K562 (cell line): ENCODE measurements at regions not wholly inside any gene's neighbourhood (a gene's known extent, or its start where the extent isn't known, plus 50 kb on each side); places are given as distances from the start of the nearest gene placed in this dataset.

Experiments used
- AFF4 ChIP-seq: sonication (generic); formaldehyde crosslinking; IDR thresholded peaks from 2 replicates; pipeline ENCODE4 v1.8.0; 2023; ENCODE audit warnings: mild to moderate bottlenecking, missing genetic modification reagents
- ELK3 ChIP-seq: fragments of 450-650 bp; formaldehyde crosslinking; IDR thresholded peaks from 2 replicates; pipeline ENCODE4 v1.4.0; 2020; ENCODE audit warnings: mild to moderate bottlenecking
- HIVEP1 ChIP-seq: fragments of 250-450 bp; sonication (Bioruptor Pico); IDR thresholded peaks from 2 replicates; pipeline ENCODE4 v1.4.0; 2020; ENCODE audit warnings: mild to moderate bottlenecking
- HMG20A ChIP-seq: fragments of 450-650 bp; formaldehyde crosslinking; conservative IDR thresholded peaks from 2 replicates; pipeline ENCODE4 v1.4.0; 2020; ENCODE audit warnings: mild to moderate bottlenecking, mixed read lengths
- JUNB ChIP-seq: fragments of 450-650 bp; formaldehyde crosslinking; conservative IDR thresholded peaks from 2 replicates; pipeline ENCODE4 v1.4.0; 2020; ENCODE audit warnings: mild to moderate bottlenecking
- L3MBTL2 ChIP-seq: fragments of 450-650 bp; IDR thresholded peaks from 2 replicates; pipeline ENCODE4 v1.6.1; 2016; ENCODE audit warnings: mild to moderate bottlenecking, moderate library complexity
- MAFG ChIP-seq: fragments of 450-650 bp; conservative IDR thresholded peaks from 2 replicates; pipeline ENCODE4 v1.6.1; 2016; ENCODE audit warnings: missing genetic modification characterization, missing compliant biosample characterization
- MAFK ChIP-seq: IDR thresholded peaks from 2 replicates; pipeline ENCODE4 v1.6.1; 2011; ENCODE audit warnings: low read length, improper control_type of control experiment
- RERE ChIP-seq: sonication (generic); formaldehyde crosslinking; IDR thresholded peaks from 2 replicates; pipeline ENCODE4 v1.8.0; 2023; ENCODE audit warnings: missing genetic modification reagents, mild to moderate bottlenecking, borderline replicate concordance
- SAFB2 ChIP-seq: fragments of 200-400 bp; formaldehyde crosslinking; IDR thresholded peaks from 2 replicates; pipeline ENCODE4 v1.6.1; 2018; ENCODE audit warnings: borderline replicate concordance, low read length, low read depth, moderate library complexity; ENCODE audit not compliant: severe bottlenecking
- TSC22D4 ChIP-seq: fragments of 450-650 bp; IDR thresholded peaks from 2 replicates; pipeline ENCODE4 v1.6.1; 2016; ENCODE audit warnings: missing genetic modification characterization, missing biosample characterization, control low read depth
- ZFX ChIP-seq: sonication (generic); formaldehyde crosslinking; IDR thresholded peaks from 2 replicates; pipeline ENCODE4 v1.8.0; 2022; ENCODE audit warnings: mild to moderate bottlenecking, missing genetic modification reagents, moderate library complexity
- ZNF316 ChIP-seq: fragments of 450-650 bp; IDR thresholded peaks from 2 replicates; pipeline ENCODE4 v1.6.1; 2016
- ZNF766 ChIP-seq: fragments of 200-800 bp; sonication (Bioruptor generic); conservative IDR thresholded peaks from 2 replicates; pipeline ENCODE4 v1.6.1; 2016; ENCODE audit warnings: missing genetic modification characterization, missing compliant biosample characterization
- TF ChIP-seq, protein P1 (sequence below), 2 experiments: fragments of 450-650 bp; IDR thresholded peaks; 2 replicates each; pipeline ENCODE4 v1.6.1; 2018; ENCODE audit warnings: mild to moderate bottlenecking in 2 of 2, low read depth in 1 of 2; ENCODE audit not compliant: partially characterized antibody in 2 of 2

GRCh38 chr5:90047113-90047512 is 362.4 kb downstream of the CETN3 start (continued):
- TF ChIP-seq RERE (CRISPR knock-in tag): no peak
- peak; percentile 75 for TF ChIP-seq ZNF316
- TF ChIP-seq HMG20A (CRISPR knock-in tag): no peak
- TF ChIP-seq HIVEP1 (CRISPR knock-in tag): no peak
- no peak for TF ChIP-seq JUNB (CRISPR knock-in tag)
- no peak for TF ChIP-seq TSC22D4 (tag)
- no peak for TF ChIP-seq L3MBTL2
- TF ChIP-seq ZNF766: no peak
- peak; percentile 60 for TF ChIP-seq MAFG (tag)
- peak; percentile 82 for TF ChIP-seq MAFK
- TF ChIP-seq, protein P1, sequence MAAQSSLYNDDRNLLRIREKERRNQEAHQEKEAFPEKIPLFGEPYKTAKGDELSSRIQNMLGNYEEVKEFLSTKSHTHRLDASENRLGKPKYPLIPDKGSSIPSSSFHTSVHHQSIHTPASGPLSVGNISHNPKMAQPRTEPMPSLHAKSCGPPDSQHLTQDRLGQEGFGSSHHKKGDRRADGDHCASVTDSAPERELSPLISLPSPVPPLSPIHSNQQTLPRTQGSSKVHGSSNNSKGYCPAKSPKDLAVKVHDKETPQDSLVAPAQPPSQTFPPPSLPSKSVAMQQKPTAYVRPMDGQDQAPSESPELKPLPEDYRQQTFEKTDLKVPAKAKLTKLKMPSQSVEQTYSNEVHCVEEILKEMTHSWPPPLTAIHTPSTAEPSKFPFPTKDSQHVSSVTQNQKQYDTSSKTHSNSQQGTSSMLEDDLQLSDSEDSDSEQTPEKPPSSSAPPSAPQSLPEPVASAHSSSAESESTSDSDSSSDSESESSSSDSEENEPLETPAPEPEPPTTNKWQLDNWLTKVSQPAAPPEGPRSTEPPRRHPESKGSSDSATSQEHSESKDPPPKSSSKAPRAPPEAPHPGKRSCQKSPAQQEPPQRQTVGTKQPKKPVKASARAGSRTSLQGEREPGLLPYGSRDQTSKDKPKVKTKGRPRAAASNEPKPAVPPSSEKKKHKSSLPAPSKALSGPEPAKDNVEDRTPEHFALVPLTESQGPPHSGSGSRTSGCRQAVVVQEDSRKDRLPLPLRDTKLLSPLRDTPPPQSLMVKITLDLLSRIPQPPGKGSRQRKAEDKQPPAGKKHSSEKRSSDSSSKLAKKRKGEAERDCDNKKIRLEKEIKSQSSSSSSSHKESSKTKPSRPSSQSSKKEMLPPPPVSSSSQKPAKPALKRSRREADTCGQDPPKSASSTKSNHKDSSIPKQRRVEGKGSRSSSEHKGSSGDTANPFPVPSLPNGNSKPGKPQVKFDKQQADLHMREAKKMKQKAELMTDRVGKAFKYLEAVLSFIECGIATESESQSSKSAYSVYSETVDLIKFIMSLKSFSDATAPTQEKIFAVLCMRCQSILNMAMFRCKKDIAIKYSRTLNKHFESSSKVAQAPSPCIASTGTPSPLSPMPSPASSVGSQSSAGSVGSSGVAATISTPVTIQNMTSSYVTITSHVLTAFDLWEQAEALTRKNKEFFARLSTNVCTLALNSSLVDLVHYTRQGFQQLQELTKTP (IDR thresholded peaks at IDR 0.05; ENCODE audit: low read depth in 1 of 2, partially characterized antibody in 2 of 2): no peak
- TF ChIP-seq SAFB2: no peak
- TF ChIP-seq ELK3 (CRISPR knock-in tag): no peak
- no peak for TF ChIP-seq ZFX (CRISPR knock-in tag)
- TF ChIP-seq AFF4 (CRISPR knock-in tag): no peak
